ENCODE measurements at regions not wholly inside any gene's neighbourhood (a gene's known extent, or its start where the extent isn't known, plus 50 kb on each side); places are given as distances from the start of the nearest gene placed in this dataset.

GRCh38 chr15:70602834-70603560 is 160.4 kb downstream of the UACA start:
- DNase-seq, result no peak
- intact Hi-C loops (cut with micrococcal nuclease), result no loop called here
- Histone ChIP-seq H3K4me1 (peaks cover 22% of the 10 kb centered on the region), H3K4me3 (no peak overlapping the region), H3K27me3 (ENCODE audit: low read depth) (no peaks in the 10 kb centered on the region), H3K36me3 (no peaks in the 10 kb centered on the region), H3K9me3 (replicated peaks) (peaks cover 7% of the 10 kb centered on the region), H3K27ac (replicated peaks) (no peak overlapping the region)
- no peak for TF ChIP-seq CTCF (IDR thresholded peaks at IDR 0.05; ENCODE audit: borderline replicate concordance)

GRCh38 chr15:70602281-70602680 is 161.1 kb downstream of the UACA start:
- no peak for DNase-seq
- Histone ChIP-seq H3K9me3 (replicated peaks) (peaks cover 7% of the 10 kb centered on the region), H3K27ac (replicated peaks) (no peak overlapping the region), H3K4me3 (no peak overlapping the region), H3K27me3 (ENCODE audit: low read depth) (no peaks in the 10 kb centered on the region), H3K36me3 (no peaks in the 10 kb centered on the region), H3K4me1 (peaks cover 22% of the 10 kb centered on the region)
- TF ChIP-seq CTCF (IDR thresholded peaks at IDR 0.05; ENCODE audit: borderline replicate concordance), result no peak
- intact Hi-C loops (cut with micrococcal nuclease), result no loop called here

DNA sequence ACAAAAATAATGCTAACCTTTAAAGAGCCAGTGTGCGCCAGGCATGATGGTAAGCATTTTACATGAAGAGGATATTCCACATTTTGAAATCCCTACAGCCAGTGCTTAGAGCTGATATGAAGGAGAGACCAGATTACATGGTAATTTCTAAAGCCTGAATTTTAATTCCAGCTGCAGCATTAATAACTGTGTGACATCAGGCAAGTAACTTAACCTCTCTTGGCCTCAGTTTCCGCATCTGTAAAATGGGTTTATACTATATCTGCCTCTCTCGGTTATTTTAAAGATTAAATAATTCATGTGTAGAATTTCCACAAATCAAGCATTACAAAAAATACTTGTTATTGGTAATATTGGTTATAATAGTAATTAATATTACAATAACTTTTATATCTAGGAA is 165.4 kb downstream of the UACA start:
- H3K27ac ChIP-seq (replicated peaks), result no peak overlapping the region
- H3K9me3 ChIP-seq (replicated peaks), result peaks cover 33% of the 10 kb centered on the region
- no peak overlapping the region for H3K4me3 ChIP-seq
- H3K4me1 ChIP-seq, result no peaks in the 10 kb centered on the region
- no peak for TF ChIP-seq CTCF (IDR thresholded peaks at IDR 0.05; ENCODE audit: borderline replicate concordance)
- DNase-seq, result no peak
- H3K36me3 ChIP-seq, result no peaks in the 10 kb centered on the region
- intact Hi-C loops (cut with micrococcal nuclease), result no loop called here
- H3K27me3 ChIP-seq (ENCODE audit: low read depth), result no peaks in the 10 kb centered on the region

- Histone ChIP-seq H3K9me3 (replicated peaks) (peaks cover 38% of the 10 kb centered on the region), H3K27me3 (ENCODE audit: low read depth) (no peaks in the 10 kb centered on the region), H3K27ac (replicated peaks) (no peak overlapping the region), H3K4me3 (no peak overlapping the region), H3K36me3 (no peaks in the 10 kb centered on the region), H3K4me1 (no peaks in the 10 kb centered on the region)
- TF ChIP-seq CTCF (IDR thresholded peaks at IDR 0.05; ENCODE audit: borderline replicate concordance), result no peak
- intact Hi-C loops (cut with micrococcal nuclease), result no loop called here
- no peak for DNase-seq
Measured at GRCh38 chr15:70597056-70597603, 166.2 kb downstream of the UACA start.

GRCh38 chr15:70596354-70597055 is 166.9 kb downstream of the UACA start:
- Histone ChIP-seq H3K4me3 (no peak overlapping the region), H3K27me3 (ENCODE audit: low read depth) (no peaks in the 10 kb centered on the region), H3K9me3 (replicated peaks) (peaks cover 42% of the 10 kb centered on the region), H3K36me3 (no peaks in the 10 kb centered on the region), H3K4me1 (no peaks in the 10 kb centered on the region), H3K27ac (replicated peaks) (no peak overlapping the region)
- intact Hi-C loops (cut with micrococcal nuclease), result no loop called here
- no peak for TF ChIP-seq CTCF (IDR thresholded peaks at IDR 0.05; ENCODE audit: borderline replicate concordance)
- no peak for DNase-seq

All from left ventricle myocardium inferior (tissue), 1 donor.